NT2/D1 (cell line): ENCODE measurements at regions not wholly inside any gene's neighbourhood (a gene's known extent, or its start where the extent isn't known, plus 50 kb on each side); places are given as distances from the start of the nearest gene placed in this dataset.

Experiments
- DNase-seq: peaks from one replicate; pipeline ENCODE4 v3.0.0-alpha.2; 2011; ENCODE audit warnings: low read depth, low spot score
- H3K27me3 ChIP-seq: 2 replicates; pipeline ENCODE4 v1.6.0; 2011; ENCODE audit warnings: mild to moderate bottlenecking; ENCODE audit not compliant: insufficient read length, insufficient read depth
- H3K36me3 ChIP-seq: 2 replicates; pipeline ENCODE4 v1.6.1; 2011; ENCODE audit warnings: mild to moderate bottlenecking, low read length, mixed read lengths; ENCODE audit not compliant: insufficient read depth, insufficient read length
- H3K4me1 ChIP-seq: 2 replicates; pipeline ENCODE4 v1.5.1; 2011; ENCODE audit not compliant: insufficient read depth, insufficient read length
- H3K4me3 ChIP-seq: 2 replicates; pipeline ENCODE4 v1.5.1; 2011; ENCODE audit warnings: low read depth; ENCODE audit not compliant: insufficient read length
- H3K9ac ChIP-seq: 2 replicates; pipeline ENCODE4 v1.6.0; 2011; ENCODE audit warnings: low read depth; ENCODE audit not compliant: insufficient read length
- H3K9me3 ChIP-seq: 2 replicates; pipeline ENCODE4 v1.5.1; 2011; ENCODE audit warnings: mild to moderate bottlenecking, low read length; ENCODE audit not compliant: insufficient read depth
- SUZ12 ChIP-seq: IDR thresholded peaks from 2 replicates; pipeline ENCODE4 v1.6.1; 2011; ENCODE audit not compliant: insufficient read length, insufficient read depth; ENCODE audit errors: extremely low read depth
- YY1 ChIP-seq: IDR thresholded peaks from 2 replicates; pipeline ENCODE4 v1.6.1; 2011; ENCODE audit not compliant: insufficient read length, insufficient read depth
- ZNF274 ChIP-seq: IDR thresholded peaks from 2 replicates; pipeline ENCODE4 v1.6.1; 2011; ENCODE audit warnings: mild to moderate bottlenecking, low read depth, low read length

GRCh38 chr13:83350569-83350968 is 531.7 kb downstream of the SLITRK1 start:
- Histone ChIP-seq H3K36me3 (no peaks in the 10 kb centered on the region), H3K4me1 (no peaks in the 10 kb centered on the region), H3K9me3 (no peaks in the 10 kb centered on the region), H3K27me3 (no peaks in the 10 kb centered on the region), H3K4me3 (no peak overlapping the region), H3K9ac (no peak overlapping the region)
- DNase-seq = no peak
- TF ChIP-seq ZNF274 (no peak), YY1 (no peak), SUZ12 (no peak)

DNA sequence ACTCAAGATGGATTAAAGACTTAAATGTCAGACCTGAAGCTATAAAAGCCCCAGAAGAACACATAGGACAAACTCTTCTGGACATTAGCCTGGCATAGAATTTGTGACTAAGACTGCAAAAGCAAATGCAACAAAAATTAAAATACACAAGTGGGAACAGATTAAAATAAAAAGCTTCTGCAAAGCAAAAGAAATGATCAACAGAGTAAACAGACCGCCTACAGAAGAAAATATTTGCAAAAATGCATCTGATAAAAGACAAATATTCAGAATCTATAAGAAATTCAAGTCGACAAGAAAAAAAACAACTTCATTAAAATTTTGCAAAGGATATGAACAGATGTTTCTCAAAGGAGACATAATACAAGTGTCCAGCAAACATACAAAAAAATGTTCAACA is 537.8 kb downstream of the SLITRK1 start:
- no peaks in the 10 kb centered on the region; the same call in 1 of the 2 replicates for H3K9me3 ChIP-seq
- H3K4me1 ChIP-seq = no peaks in the 10 kb centered on the region
- H3K36me3 ChIP-seq = no peaks in the 10 kb centered on the region
- DNase-seq = no peak
- H3K27me3 ChIP-seq = no peaks in the 10 kb centered on the region
- H3K9ac ChIP-seq = no peak overlapping the region
- H3K4me3 ChIP-seq = no peak overlapping the region
- TF ChIP-seq YY1 (no peak), SUZ12 (no peak), ZNF274 (no peak)

GRCh38 chr13:83340170-83340569 is 542.1 kb downstream of the SLITRK1 start:
- Histone ChIP-seq H3K4me3 (no peak overlapping the region), H3K4me1 (no peaks in the 10 kb centered on the region), H3K9me3 (no peaks in the 10 kb centered on the region; the same call in 1 of the 2 replicates), H3K36me3 (no peaks in the 10 kb centered on the region), H3K9ac (no peak overlapping the region), H3K27me3 (no peaks in the 10 kb centered on the region)
- DNase-seq = no peak
- TF ChIP-seq ZNF274 (no peak), YY1 (no peak), SUZ12 (no peak)

DNA sequence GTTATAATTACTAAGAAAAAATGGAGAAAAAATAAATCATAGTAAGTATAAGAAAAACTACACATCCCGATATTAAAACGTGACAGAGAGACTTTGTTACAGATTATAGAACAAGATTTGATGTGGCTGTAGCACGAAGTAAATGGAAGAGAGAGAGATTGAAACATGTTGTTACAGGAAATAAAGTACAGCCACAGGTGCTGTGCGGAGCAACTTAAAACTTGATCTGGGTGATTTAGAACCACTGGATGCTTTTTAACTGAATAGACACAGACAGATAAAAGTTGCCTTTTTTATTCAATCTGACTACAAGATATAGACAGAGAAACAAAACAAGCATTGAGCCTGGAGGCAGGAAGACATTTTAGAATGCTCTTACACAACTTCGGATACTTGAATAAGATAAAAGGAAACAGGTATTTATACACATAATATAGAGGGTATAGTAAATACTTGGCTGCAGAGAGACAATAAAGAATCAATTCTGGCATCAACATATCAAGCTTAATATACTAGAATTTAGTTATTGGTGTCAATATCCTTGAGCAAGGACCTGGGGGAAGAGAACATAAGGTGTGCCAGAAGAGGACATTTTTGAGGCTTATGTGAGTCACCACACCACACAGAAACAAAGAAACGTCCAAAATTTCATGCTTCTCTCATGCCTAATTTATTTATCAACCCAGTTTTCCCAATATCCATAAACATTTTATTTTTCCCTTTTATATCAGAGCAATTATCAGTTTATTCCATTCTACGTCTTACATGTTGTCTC is 548.5 kb downstream of the SLITRK1 start:
- DNase-seq = no peak
- H3K27me3 ChIP-seq = no peaks in the 10 kb centered on the region
- TF ChIP-seq ZNF274 = no peak
- TF ChIP-seq SUZ12 = no peak
- TF ChIP-seq YY1 = no peak
- no peaks in the 10 kb centered on the region for H3K36me3 ChIP-seq
- H3K4me3 ChIP-seq = no peak overlapping the region
- H3K9ac ChIP-seq = no peak overlapping the region
- no peaks in the 10 kb centered on the region for H3K4me1 ChIP-seq
- H3K9me3 ChIP-seq = no peaks in the 10 kb centered on the region

- TF ChIP-seq YY1 = no peak
- no peak for TF ChIP-seq SUZ12
- TF ChIP-seq ZNF274 = no peak
- H3K4me1 ChIP-seq = no peaks in the 10 kb centered on the region
- DNase-seq = no peak
These were observed 549.5 kb downstream of the SLITRK1 start for GRCh38 chr13:83332751-83333150.

DNA sequence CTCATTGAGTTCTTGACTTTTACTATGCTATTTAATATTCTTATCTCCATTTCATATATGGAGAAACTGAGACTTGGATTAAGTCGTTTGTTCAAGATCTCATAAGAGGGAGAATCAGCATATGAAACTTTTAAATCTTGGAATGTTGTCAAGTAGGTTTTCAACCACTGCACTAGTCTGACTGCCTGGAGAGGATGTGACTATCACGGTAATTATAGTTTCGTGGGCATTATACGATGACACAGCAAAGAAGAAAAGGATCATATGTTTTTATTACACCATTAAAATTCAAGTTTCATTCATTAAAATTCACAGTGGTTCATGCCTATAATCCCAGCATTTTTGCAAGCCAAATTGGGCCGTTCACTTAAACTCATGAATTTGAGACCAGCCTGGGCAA is 555.2 kb downstream of the SLITRK1 start:
- DNase-seq = no peak
- Histone ChIP-seq H3K9me3 (no peaks in the 10 kb centered on the region), H3K27me3 (no peaks in the 10 kb centered on the region)

More at GRCh38 chr13:83332751-83333150, 549.5 kb downstream of the SLITRK1 start:
- H3K27me3 ChIP-seq = no peaks in the 10 kb centered on the region
- no peak overlapping the region for H3K4me3 ChIP-seq
- no peaks in the 10 kb centered on the region for H3K9me3 ChIP-seq
- H3K9ac ChIP-seq = no peak overlapping the region
- H3K36me3 ChIP-seq = no peaks in the 10 kb centered on the region

GRCh38 chr13:83325125-83325853 is 557.0 kb downstream of the SLITRK1 start:
- TF ChIP-seq ZNF274 (no peak), YY1 (no peak), SUZ12 (no peak)
- Histone ChIP-seq H3K36me3 (no peaks in the 10 kb centered on the region), H3K4me3 (no peak overlapping the region), H3K9ac (no peak overlapping the region), H3K4me1 (no peaks in the 10 kb centered on the region), H3K27me3 (no peaks in the 10 kb centered on the region), H3K9me3 (no peaks in the 10 kb centered on the region)
- no peak for DNase-seq

More for the DNA sequence above, 555.2 kb downstream of the SLITRK1 start:
- no peak overlapping the region for H3K4me3 ChIP-seq
- TF ChIP-seq SUZ12 (no peak), ZNF274 (no peak), YY1 (no peak)
- H3K9ac ChIP-seq = no peak overlapping the region
- H3K4me1 ChIP-seq = no peaks in the 10 kb centered on the region
- no peaks in the 10 kb centered on the region for H3K36me3 ChIP-seq
